GM19372 (cell line): ENCODE measurements at regions not wholly inside any gene's neighbourhood (a gene's known extent, or its start where the extent isn't known, plus 50 kb on each side); places are given as distances from the start of the nearest gene placed in this dataset.
"Not testable (repeated sequence)": the region's sequence is repeated elsewhere in the genome, so short reads cannot be mapped to it uniquely, and the experiment has no call there.

Experiments used
- ATAC-seq: cut with Tn5 transposase; IDR thresholded peaks from one replicate; pipeline ENCODE4 v1.9.1; 2021; ENCODE audit warnings: mild to moderate bottlenecking, low read depth, moderate library complexity; ENCODE audit not compliant: unreplicated experiment

DNA sequence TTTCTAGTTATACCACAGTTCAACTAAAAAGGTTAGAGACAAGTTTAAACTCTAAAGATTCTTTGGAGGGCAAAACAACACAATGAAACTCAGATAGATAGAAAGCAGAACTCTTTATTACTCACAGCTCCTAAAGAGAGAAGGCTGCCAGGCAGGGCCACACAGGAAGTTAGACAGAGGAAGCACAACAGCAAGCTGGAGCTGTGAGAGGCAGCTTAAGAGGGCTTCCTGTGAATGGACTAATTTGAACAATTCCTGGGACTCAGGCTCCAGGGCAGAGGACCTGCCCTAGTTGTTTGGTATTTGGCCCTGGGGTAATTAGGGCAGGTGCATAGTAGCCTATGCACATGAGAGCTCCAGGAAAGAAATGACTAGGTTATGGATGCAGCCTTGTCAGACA, 803.6 kb downstream of the DIAPH3 start:
- no peak for ATAC-seq

- ATAC-seq: no peak
Observed at GRCh38 chr13:59360916-59361315, 802.8 kb downstream of the DIAPH3 start.

GRCh38 chr13:59363313-59363712, 800.4 kb downstream of the DIAPH3 start:
- no peak for ATAC-seq

- ATAC-seq: no peak
Observed at GRCh38 chr13:59363947-59364346, 799.8 kb downstream of the DIAPH3 start.

DNA sequence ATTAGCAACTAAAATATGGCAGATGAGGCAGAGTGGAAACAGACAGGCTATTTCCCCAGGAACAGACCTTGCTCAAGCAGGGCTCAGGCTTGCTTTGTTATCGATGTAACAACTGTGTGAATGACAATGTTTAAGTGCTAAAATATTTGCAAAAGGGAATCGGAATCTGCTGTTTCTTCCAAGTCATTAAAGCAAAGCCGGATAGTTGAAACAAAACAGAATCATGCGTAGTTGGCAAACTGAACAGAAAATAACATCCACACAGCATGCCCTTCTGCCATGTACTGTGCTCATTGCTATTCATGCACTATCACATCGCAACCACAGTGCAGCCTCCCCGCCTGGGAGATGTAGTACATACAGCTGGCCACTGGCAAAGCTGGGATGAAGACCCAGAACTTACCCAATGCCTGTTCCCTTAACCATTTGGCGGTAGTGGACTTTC, 799.1 kb downstream of the DIAPH3 start:
- no peak for ATAC-seq

GRCh38 chr13:59367467-59367866, 796.3 kb downstream of the DIAPH3 start:
- no peak for ATAC-seq

DNA sequence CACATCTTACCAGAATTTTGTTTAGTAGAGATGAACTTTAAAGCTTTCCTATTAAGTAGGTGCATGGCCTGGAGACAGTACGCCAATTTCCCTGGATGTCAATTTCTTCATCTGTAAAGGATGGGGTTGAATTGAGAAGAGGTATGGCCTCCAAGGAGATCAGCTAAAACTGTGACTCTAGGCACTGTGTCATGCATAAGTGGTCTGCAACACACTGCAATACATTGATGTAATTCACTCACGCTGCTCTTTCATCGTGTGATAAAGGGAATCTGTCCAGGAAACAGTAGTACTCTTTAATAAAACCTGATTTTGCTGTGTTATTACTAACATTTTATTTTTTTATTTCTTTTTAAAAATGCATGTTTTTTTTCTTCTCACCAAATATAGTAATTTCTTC, 795.8 kb downstream of the DIAPH3 start:
- no peak for ATAC-seq

DNA sequence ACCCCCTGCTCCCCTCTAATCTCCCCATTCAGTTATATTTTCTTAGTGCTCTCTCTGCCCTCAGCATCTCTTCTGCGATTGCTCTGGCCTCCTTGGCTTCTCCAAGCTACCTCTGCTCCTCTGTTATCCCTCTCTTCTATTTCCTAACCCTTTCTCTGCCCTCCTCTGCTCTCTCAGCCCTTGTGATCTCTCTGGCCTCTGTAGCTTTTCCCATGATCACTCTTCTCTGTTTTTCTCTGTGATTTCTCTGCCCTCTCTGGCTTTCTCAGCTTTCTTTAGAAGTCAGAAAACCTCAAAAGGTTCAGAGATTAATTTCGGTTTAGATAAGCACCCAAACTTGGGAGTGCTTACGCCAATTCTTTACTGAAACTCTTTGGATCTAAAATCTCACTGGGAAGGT, 795.0 kb downstream of the DIAPH3 start:
- ATAC-seq: no peak

- no peak for ATAC-seq
Observed at GRCh38 chr13:59371229-59371628, 792.5 kb downstream of the DIAPH3 start.

DNA sequence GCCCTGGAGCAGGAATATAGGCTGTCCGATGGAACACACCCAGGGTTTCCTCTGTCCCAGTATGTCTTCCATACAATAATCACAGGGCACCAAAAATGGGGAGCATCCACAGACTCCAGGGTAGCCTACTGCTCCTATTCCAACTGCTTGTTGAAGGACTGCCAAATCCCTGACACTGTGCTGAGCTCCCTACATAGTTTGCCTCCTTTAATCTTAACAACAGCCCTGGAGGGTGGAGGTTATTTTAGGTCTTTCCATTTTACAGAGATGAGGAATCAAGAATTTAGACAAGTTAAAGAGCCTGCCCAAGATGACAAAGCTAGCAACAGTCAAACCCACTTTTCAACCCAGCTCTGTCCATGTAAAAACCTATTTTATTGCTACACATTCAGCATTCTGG, 790.4 kb downstream of the DIAPH3 start:
- no peak for ATAC-seq

DNA sequence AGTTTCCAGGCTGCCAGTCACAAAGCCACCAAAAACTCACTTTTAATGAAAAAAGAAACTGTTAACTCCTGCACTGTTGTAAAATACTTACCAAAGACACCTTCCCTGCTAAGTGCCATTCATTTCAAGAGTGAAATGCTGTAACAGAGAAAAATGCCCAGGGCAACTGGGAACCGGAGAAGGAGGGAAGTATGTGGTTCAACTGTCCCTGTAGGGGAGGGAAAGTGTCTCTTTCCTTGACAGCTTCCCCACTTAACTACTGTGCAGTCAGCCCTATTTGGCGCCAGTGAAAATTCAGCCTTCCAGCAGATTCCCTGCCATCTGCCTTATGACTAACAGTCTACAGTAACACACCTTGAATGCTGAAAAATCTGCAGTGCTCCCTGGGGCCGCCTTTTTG, 789.0 kb downstream of the DIAPH3 start:
- no peak for ATAC-seq

DNA sequence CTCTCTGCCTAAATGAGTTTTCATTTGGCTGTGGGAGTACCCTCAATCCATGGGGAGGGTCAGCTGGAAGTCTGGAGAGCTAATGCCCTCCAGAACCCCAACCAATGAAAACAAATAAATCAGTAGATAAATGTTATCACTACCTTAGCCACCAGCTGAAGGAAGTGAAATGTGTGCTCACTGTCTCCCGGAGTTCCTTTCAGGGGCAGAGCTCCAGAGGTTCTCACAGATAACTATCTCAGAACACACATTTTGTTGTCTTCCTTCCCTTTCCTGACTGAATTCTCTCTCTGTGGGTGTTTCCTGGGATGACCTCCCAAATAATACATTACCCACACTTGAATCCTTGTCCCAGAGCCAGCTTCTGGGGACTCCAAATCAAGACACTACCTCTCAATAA, 779.6 kb downstream of the DIAPH3 start:
- no peak for ATAC-seq

DNA sequence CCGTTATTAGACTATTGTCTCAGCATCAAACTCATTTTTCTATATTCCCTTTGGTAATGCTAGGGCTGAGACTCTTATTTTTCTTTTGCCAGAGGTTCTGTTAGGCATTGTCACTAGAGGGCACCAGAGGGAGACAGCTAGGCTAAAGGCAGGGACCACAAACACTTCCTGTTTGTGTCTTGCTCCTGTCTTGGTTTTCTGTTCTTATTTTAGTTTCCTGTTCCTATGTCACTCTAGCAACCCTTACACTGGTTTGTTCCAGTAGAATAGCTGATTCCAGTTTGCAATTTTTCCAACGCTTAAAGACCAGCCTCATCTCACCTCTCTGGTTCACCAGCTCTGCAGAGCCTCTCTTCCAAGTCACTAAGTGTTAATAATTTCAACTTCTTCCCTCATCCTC, 772.0 kb downstream of the DIAPH3 start:
- peak; percentile 99 for ATAC-seq

GRCh38 chr13:59392328-59392727, 771.4 kb downstream of the DIAPH3 start:
- no peak for ATAC-seq

- no peak for ATAC-seq
Observed at GRCh38 chr13:59394496-59394895, 769.2 kb downstream of the DIAPH3 start.

- no peak for ATAC-seq
Observed at GRCh38 chr13:59398127-59398526, 765.6 kb downstream of the DIAPH3 start.

DNA sequence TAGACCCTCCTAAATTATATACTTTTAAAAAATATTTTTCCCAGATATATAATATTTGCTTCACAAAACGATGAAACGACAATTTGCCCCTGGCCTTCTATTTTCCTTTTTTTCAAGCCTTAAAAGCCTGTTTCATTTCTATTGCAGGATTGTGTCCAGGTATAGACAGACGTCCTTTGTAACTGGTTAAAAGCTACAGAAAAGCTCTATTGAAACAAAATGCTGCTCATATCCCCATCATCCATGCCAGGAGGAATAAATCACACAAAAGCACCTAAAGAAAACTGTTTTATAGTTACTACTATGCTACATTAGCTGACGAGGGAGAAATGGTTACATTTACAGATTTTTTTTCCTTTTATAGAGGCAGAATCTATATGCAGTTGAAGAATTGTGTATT, 765.1 kb downstream of the DIAPH3 start:
- no peak for ATAC-seq

- no peak for ATAC-seq
Observed at GRCh38 chr13:59399513-59399912, 764.2 kb downstream of the DIAPH3 start.

- no peak for ATAC-seq
Observed at GRCh38 chr13:59404331-59404730, 759.4 kb downstream of the DIAPH3 start.

GRCh38 chr13:59407251-59407650, 756.5 kb downstream of the DIAPH3 start:
- not testable (repeated sequence) for ATAC-seq

GRCh38 chr13:59408738-59409137, 755.0 kb downstream of the DIAPH3 start:
- no peak for ATAC-seq

- ATAC-seq: no peak
Observed at GRCh38 chr13:59409211-59409610, 754.5 kb downstream of the DIAPH3 start.

DNA sequence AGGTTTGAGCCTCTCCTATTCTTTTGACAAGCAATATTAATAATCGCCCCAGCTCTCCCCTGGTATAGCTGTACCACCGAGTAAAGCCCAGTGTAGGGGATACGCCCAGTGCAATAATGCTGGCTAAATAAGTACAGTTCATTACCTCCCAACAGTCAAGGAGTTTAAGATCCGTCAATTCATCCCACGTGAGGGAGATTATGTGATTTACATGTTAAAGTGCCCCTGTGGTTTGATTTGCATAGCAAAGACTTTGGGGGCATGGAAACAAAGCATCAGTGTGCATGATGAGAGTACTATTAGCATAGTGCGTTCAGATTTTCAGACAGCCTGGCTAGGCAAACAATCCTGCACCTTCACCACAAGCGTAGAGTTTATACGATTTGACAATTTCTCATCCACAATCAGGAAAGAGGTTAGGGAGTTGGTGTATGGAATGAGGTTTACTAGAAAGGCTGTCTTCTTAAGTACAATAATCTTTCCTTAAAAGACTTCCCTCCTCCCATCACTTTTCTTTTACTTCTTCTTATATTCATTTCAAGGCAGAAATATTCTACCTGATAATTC, 754.0 kb downstream of the DIAPH3 start:
- ATAC-seq: no peak
